Neural progenitor cell (in vitro differentiated cells): ENCODE measurements at regions not wholly inside any gene's neighbourhood (a gene's known extent, or its start where the extent isn't known, plus 50 kb on each side); places are given as distances from the start of the nearest gene placed in this dataset.

Experiments
- DNase-seq: peaks from one replicate; pipeline ENCODE4 v3.0.0-alpha.2; 2016; ENCODE audit warnings: low spot score
- H2AFZ ChIP-seq: fragments of 200-600 bp; sonication (generic); replicated peaks from 2 replicates; pipeline ENCODE4 v1.6.1; 2016; ENCODE audit warnings: antibody characterized with exemption
- H3F3A ChIP-seq: fragments of 200-600 bp; sonication (generic); 2 replicates; pipeline ENCODE4 v1.6.1; 2016; ENCODE audit warnings: antibody characterized with exemption, low read depth
- H3K27ac ChIP-seq: fragments of 200-600 bp; sonication (generic); 2 replicates; pipeline ENCODE4 v1.5.1; 2016; ENCODE audit warnings: mild to moderate bottlenecking
- H3K27me3 ChIP-seq: fragments of 200-600 bp; sonication (generic); 2 replicates; pipeline ENCODE4 v1.6.1; 2016; ENCODE audit warnings: mild to moderate bottlenecking, moderate library complexity
- H3K36me3 ChIP-seq: fragments of 200-600 bp; sonication (generic); 2 replicates; pipeline ENCODE4 v1.5.1; 2016
- H3K4me1 ChIP-seq: fragments of 200-600 bp; sonication (generic); 2 replicates; pipeline ENCODE4 v1.6.1; 2016; ENCODE audit warnings: mixed run types
- H3K4me2 ChIP-seq: fragments of 200-600 bp; sonication (generic); 2 replicates; pipeline ENCODE4 v1.6.1; 2016
- H3K4me3 ChIP-seq: fragments of 200-600 bp; sonication (generic); 2 replicates; pipeline ENCODE4 v1.5.1; 2016
- H3K79me2 ChIP-seq: fragments of 200-600 bp; sonication (generic); 2 replicates; pipeline ENCODE4 v1.6.1; 2016; ENCODE audit warnings: low read depth
- H3K9ac ChIP-seq: fragments of 200-600 bp; sonication (generic); 2 replicates; pipeline ENCODE4 v1.6.1; 2016
- H3K9me3 ChIP-seq: fragments of 200-600 bp; sonication (generic); 2 replicates; pipeline ENCODE4 v1.5.1; 2016; ENCODE audit warnings: low read depth
- H4K20me1 ChIP-seq: fragments of 200-600 bp; sonication (generic); 2 replicates; pipeline ENCODE4 v1.6.1; 2016; ENCODE audit warnings: low read depth
- H3K27ac Mint-ChIP-seq: 3 replicates; pipeline ENCODE4 v1.8.0; 2021; ENCODE audit warnings: mixed read lengths
- H3K27me3 Mint-ChIP-seq: 2 replicates; pipeline ENCODE4 v1.8.0; 2022; ENCODE audit warnings: low read depth, mild to moderate bottlenecking, inconsistent platforms, moderate library complexity, mixed read lengths; ENCODE audit not compliant: insufficient read depth
- H3K36me3 Mint-ChIP-seq: 3 replicates; pipeline ENCODE4 v1.8.0; 2021; ENCODE audit warnings: mixed read lengths
- H3K4me1 Mint-ChIP-seq: 3 replicates; pipeline ENCODE4 v1.8.0; 2021; ENCODE audit warnings: mixed read lengths
- H3K4me3 Mint-ChIP-seq: 3 replicates; pipeline ENCODE4 v1.8.0; 2021; ENCODE audit warnings: mild to moderate bottlenecking, moderate library complexity, mixed read lengths
- H3K9me3 Mint-ChIP-seq: 3 replicates; pipeline ENCODE4 v1.8.0; 2020; ENCODE audit warnings: mixed read lengths
- CTCF ChIP-seq: fragments of 200-600 bp; sonication (generic); IDR thresholded peaks from 2 replicates; pipeline ENCODE4 v1.5.1; 2017; ENCODE audit warnings: antibody characterized with exemption, mild to moderate bottlenecking
- EZH2 ChIP-seq: fragments of 200-600 bp; sonication (generic); IDR thresholded peaks from 2 replicates; pipeline ENCODE4 v1.6.1; 2017; ENCODE audit warnings: antibody characterized with exemption, mild to moderate bottlenecking, moderate library complexity
- EZH2phosphoT487 ChIP-seq: fragments of 200-600 bp; sonication (generic); IDR thresholded peaks from 2 replicates; pipeline ENCODE4 v1.6.1; 2017; ENCODE audit warnings: antibody characterized with exemption

GRCh38 chr13:33971562-33971819, 153.5 kb downstream of the RFC3 start:
- H3K27me3 ChIP-seq: no peaks in the 10 kb centered on the region
- no peak for DNase-seq
- Mint-ChIP-seq H3K27me3 (no peaks in the 10 kb centered on the region), H3K27ac (no peak overlapping the region), H3K4me3 (no peak overlapping the region), H3K36me3 (no peaks in the 10 kb centered on the region), H3K9me3 (no peaks in the 10 kb centered on the region), H3K4me1 (no peaks in the 10 kb centered on the region)
- TF ChIP-seq CTCF: no peak
- no peak for TF ChIP-seq EZH2
- TF ChIP-seq EZH2phosphoT487: no peak
- no peaks in the 10 kb centered on the region for H3K36me3 ChIP-seq
- H4K20me1 ChIP-seq: no peaks in the 10 kb centered on the region
- H3F3A ChIP-seq: no peaks in the 10 kb centered on the region
- H3K4me3 ChIP-seq: no peak overlapping the region
- H3K4me1 ChIP-seq: no peaks in the 10 kb centered on the region
- H3K4me2 ChIP-seq: no peak overlapping the region
- H3K9ac ChIP-seq: no peak overlapping the region
- no peak overlapping the region for H2AFZ ChIP-seq
- H3K27ac ChIP-seq: no peak overlapping the region
- no peaks in the 10 kb centered on the region for H3K9me3 ChIP-seq
- no peaks in the 10 kb centered on the region for H3K79me2 ChIP-seq

GRCh38 chr13:33973194-33973593, 155.2 kb downstream of the RFC3 start:
- no peak for TF ChIP-seq CTCF
- Mint-ChIP-seq H3K4me1 (no peaks in the 10 kb centered on the region), H3K27me3 (no peaks in the 10 kb centered on the region), H3K9me3 (no peaks in the 10 kb centered on the region), H3K27ac (no peak overlapping the region), H3K4me3 (no peak overlapping the region), H3K36me3 (no peaks in the 10 kb centered on the region)
- Histone ChIP-seq H3K27ac (no peak overlapping the region), H3K9me3 (no peaks in the 10 kb centered on the region), H3K9ac (no peak overlapping the region), H3K79me2 (no peaks in the 10 kb centered on the region), H4K20me1 (no peaks in the 10 kb centered on the region), H3K4me2 (no peak overlapping the region), H3K27me3 (no peaks in the 10 kb centered on the region), H3K36me3 (no peaks in the 10 kb centered on the region), H3K4me1 (no peaks in the 10 kb centered on the region), H3K4me3 (no peak overlapping the region), H2AFZ (no peak overlapping the region), H3F3A (no peaks in the 10 kb centered on the region)
- DNase-seq: no peak

- Histone ChIP-seq H3K4me1 (no peaks in the 10 kb centered on the region), H3F3A (no peaks in the 10 kb centered on the region), H3K9ac (no peak overlapping the region), H3K36me3 (no peaks in the 10 kb centered on the region), H3K27ac (no peak overlapping the region), H3K79me2 (no peaks in the 10 kb centered on the region), H3K9me3 (no peaks in the 10 kb centered on the region), H3K27me3 (no peaks in the 10 kb centered on the region), H4K20me1 (no peaks in the 10 kb centered on the region), H2AFZ (no peak overlapping the region), H3K4me3 (no peak overlapping the region), H3K4me2 (no peak overlapping the region)
- H3K4me3 Mint-ChIP-seq: no peak overlapping the region
- H3K4me1 Mint-ChIP-seq: no peaks in the 10 kb centered on the region
- TF ChIP-seq EZH2 (no peak), EZH2phosphoT487 (no peak), CTCF (no peak)
- no peak overlapping the region for H3K27ac Mint-ChIP-seq
- H3K36me3 Mint-ChIP-seq: no peaks in the 10 kb centered on the region
- H3K27me3 Mint-ChIP-seq: no peaks in the 10 kb centered on the region
- H3K9me3 Mint-ChIP-seq: no peaks in the 10 kb centered on the region
- DNase-seq: no peak
Observed at GRCh38 chr13:33976965-33977364, 159.0 kb downstream of the RFC3 start.

GRCh38 chr13:33978653-33979052, 160.7 kb downstream of the RFC3 start:
- Mint-ChIP-seq H3K4me1 (no peaks in the 10 kb centered on the region), H3K9me3 (no peaks in the 10 kb centered on the region), H3K4me3 (no peak overlapping the region), H3K27ac (no peak overlapping the region), H3K36me3 (no peaks in the 10 kb centered on the region), H3K27me3 (no peaks in the 10 kb centered on the region)
- no peak overlapping the region for H3K4me2 ChIP-seq
- H3K27me3 ChIP-seq: no peaks in the 10 kb centered on the region
- H3K9ac ChIP-seq: no peak overlapping the region
- no peak overlapping the region for H3K4me3 ChIP-seq
- H4K20me1 ChIP-seq: no peaks in the 10 kb centered on the region
- no peaks in the 10 kb centered on the region for H3K9me3 ChIP-seq
- no peaks in the 10 kb centered on the region for H3F3A ChIP-seq
- H3K4me1 ChIP-seq: no peaks in the 10 kb centered on the region
- no peak overlapping the region for H3K27ac ChIP-seq
- no peak for DNase-seq
- H2AFZ ChIP-seq: no peak overlapping the region
- H3K36me3 ChIP-seq: no peaks in the 10 kb centered on the region
- no peaks in the 10 kb centered on the region for H3K79me2 ChIP-seq
- TF ChIP-seq CTCF (no peak), EZH2 (no peak), EZH2phosphoT487 (no peak)
